HCT116 (cell line): ENCODE measurements at regions not wholly inside any gene's neighbourhood (a gene's known extent, or its start where the extent isn't known, plus 50 kb on each side); places are given as distances from the start of the nearest gene placed in this dataset.

ENCODE experiments used
- ATAC-seq: fragments of 200-7000 bp; cut with Tn5 transposase; 2 replicates; pipeline ENCODE4 v1.9.1; 2020; ENCODE audit warnings: mild to moderate bottlenecking, moderate library complexity
- BruUV-seq: library from RNA; stranded (reverse); fragments of 400-500 nt; replicated peaks from 2 replicates; lab custom pipeline; 2021; lab: Mats Ljungman, UMichigan
- CTCF ChIA-PET: fragments of 300-600 bp; sonication (Branson Sonifier 250); formaldehyde crosslinking; loops from one replicate; lab custom pipeline; 2021; ENCODE audit warnings: antibody characterized with exemption; lab: Charles Lee
- POLR2A ChIA-PET: fragments of 300-600, 350-600 bp; sonication (Branson Sonifier 250); formaldehyde crosslinking; loops from one replicate; lab custom pipeline; 2021; ENCODE audit warnings: antibody characterized with exemption; lab: Charles Lee
- RAD21 ChIA-PET, 2 experiments: fragments of 300-600 bp; sonication (Branson Sonifier 250); formaldehyde crosslinking; loops; one replicate each; lab custom pipeline; 2023; ENCODE audit warnings: low total read pairs in 2 of 2; ENCODE audit not compliant: uncharacterized antibody in 2 of 2, unreplicated experiment in 2 of 2, low non-redundant PET in 1 of 2; lab: Charles Lee
- DNase-seq: peaks from one replicate; pipeline ENCODE4 v3.0.0-alpha.2; 2010; ENCODE audit warnings: low read depth, low spot score
- H2AFZ ChIP-seq: fragments of 200-600 bp; shearing (Covaris generic), sonication (generic); 2 replicates; pipeline ENCODE4 v1.6.1; 2017; ENCODE audit warnings: low read depth, mixed run types, mixed read lengths, antibody characterized with exemption, low read length; ENCODE audit not compliant: poor library complexity, severe bottlenecking
- H3K27ac ChIP-seq: 2 replicates; pipeline ENCODE4 v1.5.1; 2012; ENCODE audit warnings: low read depth, low read length
- H3K27me3 ChIP-seq: fragments of 200-600 bp; sonication (generic); 2 replicates; pipeline ENCODE4 v1.6.1; 2016; ENCODE audit warnings: mixed run types, low read length, mixed read lengths; ENCODE audit not compliant: insufficient read depth
- H3K36me3 ChIP-seq, 2 experiments: fragments of 200-500 bp in 1 of 2; fragments of 200-600 bp in 1 of 2; sonication (Bioruptor generic) in 1 of 2; sonication (generic) in 1 of 2; 2 replicates each; pipeline versions ENCODE4 v1.5.1 to v1.6.1; 2014 to 2016; ENCODE audit warnings: low read length in 2 of 2, inconsistent platforms in 1 of 2, mixed read lengths in 1 of 2, mixed run types in 1 of 2; ENCODE audit not compliant: insufficient read depth in 2 of 2, control insufficient read depth in 1 of 2
- H3K4me1 ChIP-seq, 2 experiments: fragments of 200-600 bp in 1 of 2; sonication (generic) in 1 of 2; 2 replicates each; pipeline versions ENCODE4 v1.5.1 to v1.6.1; 2012 to 2017; ENCODE audit warnings: low read length in 2 of 2, inconsistent platforms in 1 of 2, mild to moderate bottlenecking in 1 of 2, mixed read lengths in 1 of 2, mixed run types in 1 of 2, moderate library complexity in 1 of 2; ENCODE audit not compliant: insufficient read depth in 2 of 2, control insufficient read depth in 1 of 2
- H3K4me2 ChIP-seq: fragments of 200-600 bp; sonication (generic); 2 replicates; pipeline ENCODE4 v1.6.1; 2017; ENCODE audit warnings: mixed run types, low read length, mixed read lengths
- H3K4me3 ChIP-seq, 2 experiments: fragments of 200-600 bp in 1 of 2; sonication (generic) in 1 of 2; replicated peaks in 1 of 2; 2 replicates each; pipeline ENCODE4 v1.5.1; 2011 to 2016; ENCODE audit warnings: low read length in 2 of 2, control low read depth in 1 of 2, low read depth in 1 of 2, mild to moderate bottlenecking in 1 of 2, mixed read lengths in 1 of 2, mixed run types in 1 of 2
- H3K79me2 ChIP-seq: fragments of 200-600 bp; sonication (generic); 2 replicates; pipeline ENCODE4 v1.6.1; 2017; ENCODE audit warnings: mild to moderate bottlenecking, mixed run types, low read length, moderate library complexity, mixed read lengths; ENCODE audit not compliant: insufficient read depth
- H3K9ac ChIP-seq: fragments of 200-600 bp; sonication (generic); 2 replicates; pipeline ENCODE4 v1.6.1; 2016; ENCODE audit warnings: low read length, mixed read lengths
- H3K9me2 ChIP-seq: fragments of 200-600 bp; sonication (generic), shearing (Covaris generic); 2 replicates; pipeline ENCODE4 v1.6.1; 2017; ENCODE audit warnings: mixed run types, mild to moderate bottlenecking, moderate library complexity; ENCODE audit not compliant: insufficient read depth
- H3K9me3 ChIP-seq, 2 experiments: fragments of 200-500 bp in 1 of 2; fragments of 200-600 bp in 1 of 2; sonication (Bioruptor generic) in 1 of 2; sonication (generic) in 1 of 2; 2 replicates each; pipeline ENCODE4 v1.6.1; 2014 to 2017; ENCODE audit warnings: low read length in 2 of 2, mixed read lengths in 2 of 2, inconsistent platforms in 1 of 2, low read depth in 1 of 2, mild to moderate bottlenecking in 1 of 2, mixed run types in 1 of 2, moderate library complexity in 1 of 2; ENCODE audit not compliant: control insufficient read depth in 1 of 2, insufficient read depth in 1 of 2
- H4K20me1 ChIP-seq: fragments of 200-600 bp; sonication (generic), shearing (Covaris generic); 2 replicates; pipeline ENCODE4 v1.6.1; 2017; ENCODE audit warnings: mixed run types, mild to moderate bottlenecking, moderate library complexity; ENCODE audit not compliant: insufficient read depth
- CTCF ChIP-seq, 3 experiments: fragments of 200-600 bp in 1 of 3; sonication (generic) in 1 of 3; IDR thresholded peaks in 2 of 3; conservative IDR thresholded peaks in 1 of 3; 2 replicates each; pipeline ENCODE4 v1.5.1; 2012 to 2017; ENCODE audit warnings: low read depth in 2 of 3, low read length in 2 of 3, antibody characterized with exemption in 1 of 3, borderline replicate concordance in 1 of 3, control low read depth in 1 of 3, mild to moderate bottlenecking in 1 of 3, mixed read lengths in 1 of 3, mixed run types in 1 of 3, moderate library complexity in 1 of 3; ENCODE audit not compliant: insufficient read depth in 1 of 3
- EGR1 ChIP-seq: IDR thresholded peaks from 2 replicates; pipeline ENCODE4 v1.6.1; 2012; ENCODE audit warnings: low read depth
- RAD21 ChIP-seq: IDR thresholded peaks from 2 replicates; pipeline ENCODE4 v1.6.1; 2012; ENCODE audit warnings: low read depth, mild to moderate bottlenecking
- ZNF274 ChIP-seq: fragments of 200-500 bp; sonication (Bioruptor generic); IDR thresholded peaks from 2 replicates; pipeline ENCODE4 v1.6.1; 2014; ENCODE audit warnings: mild to moderate bottlenecking, low read depth, low read length, inconsistent platforms
- intact Hi-C: fragments of 100-400 bp; cut with micrococcal nuclease; formaldehyde crosslinking; loops from 2 replicates; pipeline ENCODE4 v1.10.0; 2022

- no peaks in the 10 kb centered on the region for H3K4me1 ChIP-seq
- H3K9me3 ChIP-seq: no peaks in the 10 kb centered on the region
- no peaks in the 10 kb centered on the region for H3K79me2 ChIP-seq
- ATAC-seq (no peak), DNase-seq (no peak)
- H4K20me1 ChIP-seq: no peaks in the 10 kb centered on the region
- H3K27ac ChIP-seq: no peak overlapping the region
- H3K9me2 ChIP-seq: no peaks in the 10 kb centered on the region
- no peak overlapping the region for H2AFZ ChIP-seq
- no peak overlapping the region for H3K4me2 ChIP-seq
- CTCF ChIA-PET: no interaction called here
- no peak overlapping the region for H3K9ac ChIP-seq
- RAD21 ChIA-PET: no interaction called here
- intact Hi-C loops: loop anchor here (2.0 to 10.0 kb wide), 2 partner anchors 227 to 1329 kb away; no protein-coding TSS in a partner anchor
- BruUV-seq: no TSS peak
- no peaks in the 10 kb centered on the region for H3K36me3 ChIP-seq
- TF ChIP-seq RAD21: peak; percentile 54
- TF ChIP-seq CTCF (IDR thresholded peaks at IDR 0.05 in 2 of 3, conservative IDR thresholded peaks at IDR 0.05 in 1 of 3; ENCODE audit: borderline replicate concordance in 1 of 3, insufficient read depth in 1 of 3, low read depth in 2 of 3, low read length in 2 of 3): 0 out of 6 replicates have a peak, but pooled peaks of 2 of the 3 experiments have one; percentile 5 to 18
- no peak for TF ChIP-seq ZNF274
- H3K4me3 ChIP-seq: no peak overlapping the region
- POLR2A ChIA-PET: no interaction called here
- H3K27me3 ChIP-seq: peaks cover 57% of the 10 kb centered on the region; the same call in 1 of the 2 replicates
These were observed 253.2 kb downstream of the NR2F2 start for GRCh38 chr15:96583671-96584070.

- H3K36me3 ChIP-seq: no peaks in the 10 kb centered on the region
- CTCF ChIA-PET: interaction anchor here (0.6 to 1.3 kb wide), 5 partner anchors 61 to 1311 kb away, joined by 3 to 6 read pairs (median 5); no protein-coding TSS in a partner anchor
- POLR2A ChIA-PET: interaction anchor here (0.6 to 0.7 kb wide), 2 partner anchors 8 to 275 kb away, joined by 3 to 5 read pairs; no protein-coding TSS in a partner anchor
- H3K9me3 ChIP-seq: no peaks in the 10 kb centered on the region
- no peak overlapping the region for H2AFZ ChIP-seq
- no peaks in the 10 kb centered on the region for H4K20me1 ChIP-seq
- peak; percentile 55 for TF ChIP-seq RAD21
- TF ChIP-seq EGR1: no peak
- peak; percentile 33 to 48 (median 35); a peak in 4 of 6 replicates for TF ChIP-seq CTCF (IDR thresholded peaks at IDR 0.05 in 2 of 3, conservative IDR thresholded peaks at IDR 0.05 in 1 of 3; ENCODE audit: borderline replicate concordance in 1 of 3, insufficient read depth in 1 of 3, low read depth in 2 of 3, low read length in 2 of 3)
- no peak; the same call in 1 of the 2 replicates for ATAC-seq
- no peaks in the 10 kb centered on the region for H3K4me1 ChIP-seq
- DNase-seq: no peak
- no TSS peak for BruUV-seq
- H3K27me3 ChIP-seq: peaks cover 71% of the 10 kb centered on the region
- H3K9me2 ChIP-seq: no peaks in the 10 kb centered on the region
- no peak overlapping the region for H3K9ac ChIP-seq
- no peak overlapping the region for H3K4me3 ChIP-seq
- H3K4me2 ChIP-seq: no peak overlapping the region
- H3K27ac ChIP-seq: no peak overlapping the region
- intact Hi-C loops: loop anchor here (2.0 to 10.0 kb wide), 2 partner anchors 229 to 1331 kb away; no protein-coding TSS in a partner anchor
- no peaks in the 10 kb centered on the region for H3K79me2 ChIP-seq
- RAD21 ChIA-PET: interaction anchor here in 1 of 2 experiments (0.6 kb wide), 1 partner anchor 1561 kb away, joined by 3 read pairs; no protein-coding TSS in a partner anchor
These were observed 255.2 kb downstream of the NR2F2 start for GRCh38 chr15:96585484-96586386.
